Ishikawa (cell line): ENCODE measurements at regions not wholly inside any gene's neighbourhood (a gene's known extent, or its start where the extent isn't known, plus 50 kb on each side); places are given as distances from the start of the nearest gene placed in this dataset.

Source experiments
- CEBPB ChIP-seq: IDR thresholded peaks from 2 replicates; pipeline ENCODE4 v1.6.1; 2012
- CREB1 ChIP-seq: IDR thresholded peaks from 2 replicates; pipeline ENCODE4 v1.6.1; 2012; ENCODE audit warnings: low read depth
- EGR1 ChIP-seq: IDR thresholded peaks from 2 replicates; pipeline ENCODE4 v1.6.1; 2012
- EP300 ChIP-seq: IDR thresholded peaks from 2 replicates; pipeline ENCODE4 v1.6.1; 2012; ENCODE audit warnings: borderline replicate concordance
- FOXM1 ChIP-seq: IDR thresholded peaks from 2 replicates; pipeline ENCODE4 v1.6.1; 2012; ENCODE audit warnings: low read depth, borderline replicate concordance
- NFIC ChIP-seq: IDR thresholded peaks from 2 replicates; pipeline ENCODE4 v1.6.1; 2012
- RAD21 ChIP-seq: IDR thresholded peaks from 2 replicates; pipeline ENCODE4 v1.6.1; 2012; ENCODE audit warnings: low read depth
- TAF1 ChIP-seq: IDR thresholded peaks from 2 replicates; pipeline ENCODE4 v1.6.1; 2012; ENCODE audit warnings: low read depth, mild to moderate bottlenecking
- TCF12 ChIP-seq: IDR thresholded peaks from 2 replicates; pipeline ENCODE4 v1.6.1; 2012; ENCODE audit warnings: low read depth
- TEAD4 ChIP-seq: IDR thresholded peaks from 2 replicates; pipeline ENCODE4 v1.6.1; 2012
- YY1 ChIP-seq: IDR thresholded peaks from 2 replicates; pipeline ENCODE4 v1.6.1; 2012; ENCODE audit warnings: low read depth
- ZBTB7A ChIP-seq: IDR thresholded peaks from 2 replicates; pipeline ENCODE4 v1.6.1; 2012; ENCODE audit warnings: low read depth
- TF ChIP-seq, protein P1 (sequence below): IDR thresholded peaks from 2 replicates; pipeline ENCODE4 v1.6.1; 2012
- TF ChIP-seq, protein P2 (sequence below): IDR thresholded peaks from 2 replicates; pipeline ENCODE4 v1.6.1; 2012
- TF ChIP-seq, protein P3 (sequence below): IDR thresholded peaks from 2 replicates; pipeline ENCODE4 v1.6.1; 2012; ENCODE audit warnings: low read depth, mild to moderate bottlenecking

DNA sequence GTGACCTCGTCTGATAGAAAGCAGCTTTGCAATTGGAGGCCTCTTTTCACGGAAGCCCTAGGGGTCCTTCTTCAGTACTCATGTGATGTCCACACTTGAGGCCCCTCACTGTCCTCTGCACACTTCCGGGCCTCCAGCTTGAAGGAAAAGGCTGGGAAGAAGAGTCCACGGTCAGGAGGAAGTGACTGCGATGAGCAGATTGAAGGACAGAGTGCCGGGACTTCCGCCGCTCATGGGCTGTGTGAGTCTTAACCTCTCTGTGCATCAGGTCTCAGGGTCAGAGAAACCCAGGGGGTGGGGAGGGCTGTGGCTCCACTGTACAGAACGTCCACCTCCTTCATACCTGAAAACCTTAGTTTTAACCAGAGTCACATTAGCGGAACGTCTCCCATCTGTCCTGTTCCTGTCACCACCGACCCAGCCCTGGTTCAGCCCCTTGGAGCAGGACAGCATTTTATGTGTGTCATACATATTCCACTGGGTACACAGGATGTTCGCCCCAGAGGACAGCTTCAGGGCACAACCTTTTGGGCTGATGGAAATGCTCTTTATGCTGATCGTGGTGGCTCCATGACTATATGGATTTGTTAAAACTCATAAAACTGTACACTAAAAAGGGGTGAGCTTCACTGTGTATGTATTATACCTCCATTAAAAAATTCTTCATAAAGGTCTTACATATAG is 51.0 kb upstream of the SORCS2 start:
- no peak for TF ChIP-seq EGR1
- TF ChIP-seq, protein P1, sequence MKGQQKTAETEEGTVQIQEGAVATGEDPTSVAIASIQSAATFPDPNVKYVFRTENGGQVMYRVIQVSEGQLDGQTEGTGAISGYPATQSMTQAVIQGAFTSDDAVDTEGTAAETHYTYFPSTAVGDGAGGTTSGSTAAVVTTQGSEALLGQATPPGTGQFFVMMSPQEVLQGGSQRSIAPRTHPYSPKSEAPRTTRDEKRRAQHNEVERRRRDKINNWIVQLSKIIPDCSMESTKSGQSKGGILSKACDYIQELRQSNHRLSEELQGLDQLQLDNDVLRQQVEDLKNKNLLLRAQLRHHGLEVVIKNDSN: no peak
- no peak for TF ChIP-seq TAF1
- TF ChIP-seq, protein P2, sequence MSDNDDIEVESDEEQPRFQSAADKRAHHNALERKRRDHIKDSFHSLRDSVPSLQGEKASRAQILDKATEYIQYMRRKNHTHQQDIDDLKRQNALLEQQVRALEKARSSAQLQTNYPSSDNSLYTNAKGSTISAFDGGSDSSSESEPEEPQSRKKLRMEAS: no peak
- no peak for TF ChIP-seq FOXM1
- TF ChIP-seq EP300: no peak
- no peak for TF ChIP-seq TEAD4
- no peak for TF ChIP-seq NFIC
- TF ChIP-seq CREB1: no peak
- TF ChIP-seq TCF12: no peak
- TF ChIP-seq, protein P3, sequence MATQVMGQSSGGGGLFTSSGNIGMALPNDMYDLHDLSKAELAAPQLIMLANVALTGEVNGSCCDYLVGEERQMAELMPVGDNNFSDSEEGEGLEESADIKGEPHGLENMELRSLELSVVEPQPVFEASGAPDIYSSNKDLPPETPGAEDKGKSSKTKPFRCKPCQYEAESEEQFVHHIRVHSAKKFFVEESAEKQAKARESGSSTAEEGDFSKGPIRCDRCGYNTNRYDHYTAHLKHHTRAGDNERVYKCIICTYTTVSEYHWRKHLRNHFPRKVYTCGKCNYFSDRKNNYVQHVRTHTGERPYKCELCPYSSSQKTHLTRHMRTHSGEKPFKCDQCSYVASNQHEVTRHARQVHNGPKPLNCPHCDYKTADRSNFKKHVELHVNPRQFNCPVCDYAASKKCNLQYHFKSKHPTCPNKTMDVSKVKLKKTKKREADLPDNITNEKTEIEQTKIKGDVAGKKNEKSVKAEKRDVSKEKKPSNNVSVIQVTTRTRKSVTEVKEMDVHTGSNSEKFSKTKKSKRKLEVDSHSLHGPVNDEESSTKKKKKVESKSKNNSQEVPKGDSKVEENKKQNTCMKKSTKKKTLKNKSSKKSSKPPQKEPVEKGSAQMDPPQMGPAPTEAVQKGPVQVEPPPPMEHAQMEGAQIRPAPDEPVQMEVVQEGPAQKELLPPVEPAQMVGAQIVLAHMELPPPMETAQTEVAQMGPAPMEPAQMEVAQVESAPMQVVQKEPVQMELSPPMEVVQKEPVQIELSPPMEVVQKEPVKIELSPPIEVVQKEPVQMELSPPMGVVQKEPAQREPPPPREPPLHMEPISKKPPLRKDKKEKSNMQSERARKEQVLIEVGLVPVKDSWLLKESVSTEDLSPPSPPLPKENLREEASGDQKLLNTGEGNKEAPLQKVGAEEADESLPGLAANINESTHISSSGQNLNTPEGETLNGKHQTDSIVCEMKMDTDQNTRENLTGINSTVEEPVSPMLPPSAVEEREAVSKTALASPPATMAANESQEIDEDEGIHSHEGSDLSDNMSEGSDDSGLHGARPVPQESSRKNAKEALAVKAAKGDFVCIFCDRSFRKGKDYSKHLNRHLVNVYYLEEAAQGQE: no peak
- no peak for TF ChIP-seq CEBPB

DNA sequence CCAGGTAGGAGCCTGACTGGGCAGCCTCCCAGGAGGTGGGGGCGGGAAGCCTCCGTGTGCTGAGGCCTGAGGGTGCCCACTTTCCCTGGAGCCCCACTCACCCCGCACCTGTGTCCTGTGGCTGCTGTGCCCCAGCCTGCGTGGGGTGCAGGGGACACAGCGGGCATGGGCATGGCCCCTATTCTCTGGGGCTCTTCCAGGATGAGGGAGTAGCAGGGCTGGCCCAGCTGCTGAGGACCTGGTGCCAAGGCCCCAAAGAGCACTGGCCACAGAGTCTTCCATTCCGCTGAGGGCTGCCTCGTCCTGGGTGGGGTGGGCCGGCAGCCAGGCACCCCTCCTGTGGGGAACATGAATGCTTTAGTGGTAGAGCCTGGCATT is 51.7 kb upstream of the SORCS2 start:
- TF ChIP-seq CREB1 (no peak), ZBTB7A (no peak), EP300 (no peak), TAF1 (no peak)
- TF ChIP-seq, protein P3: no peak

DNA sequence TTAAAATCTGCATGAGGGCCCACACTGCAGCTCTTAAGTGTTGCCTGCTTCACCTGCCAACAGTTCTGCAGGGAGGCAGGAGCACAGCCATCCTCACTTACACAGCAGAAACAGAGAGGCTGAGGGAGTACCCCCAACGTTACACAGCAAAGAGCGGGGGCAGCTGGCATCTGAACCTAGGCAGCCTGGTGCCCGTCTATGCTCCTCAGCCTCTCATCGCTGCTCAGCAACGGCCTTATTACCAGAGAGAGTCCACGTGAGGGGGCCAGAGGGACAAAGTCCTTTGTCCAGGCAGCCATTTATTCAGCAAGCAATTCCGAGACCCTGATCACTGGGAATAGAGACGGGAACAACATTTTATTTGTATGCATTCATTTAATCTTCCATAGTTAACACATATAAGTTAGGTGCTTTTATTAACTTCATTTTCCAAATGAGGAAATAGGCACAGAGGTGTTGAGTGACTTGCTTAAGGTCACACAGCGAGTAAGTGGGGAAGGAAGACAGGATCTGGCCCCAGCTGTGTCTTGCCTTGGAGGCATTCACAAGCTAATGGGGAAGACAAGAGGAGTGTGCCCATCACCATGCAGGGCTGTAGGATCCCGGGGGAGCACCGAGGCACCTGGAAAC is 52.2 kb upstream of the SORCS2 start:
- no peak for TF ChIP-seq NFIC
- TF ChIP-seq, protein P2: no peak
- TF ChIP-seq EGR1: no peak
- TF ChIP-seq CEBPB: no peak
- no peak for TF ChIP-seq TEAD4
- TF ChIP-seq EP300: no peak
- no peak for TF ChIP-seq FOXM1
- TF ChIP-seq RAD21: no peak
- no peak for TF ChIP-seq ZBTB7A
- no peak for TF ChIP-seq TCF12
- TF ChIP-seq CREB1: no peak

DNA sequence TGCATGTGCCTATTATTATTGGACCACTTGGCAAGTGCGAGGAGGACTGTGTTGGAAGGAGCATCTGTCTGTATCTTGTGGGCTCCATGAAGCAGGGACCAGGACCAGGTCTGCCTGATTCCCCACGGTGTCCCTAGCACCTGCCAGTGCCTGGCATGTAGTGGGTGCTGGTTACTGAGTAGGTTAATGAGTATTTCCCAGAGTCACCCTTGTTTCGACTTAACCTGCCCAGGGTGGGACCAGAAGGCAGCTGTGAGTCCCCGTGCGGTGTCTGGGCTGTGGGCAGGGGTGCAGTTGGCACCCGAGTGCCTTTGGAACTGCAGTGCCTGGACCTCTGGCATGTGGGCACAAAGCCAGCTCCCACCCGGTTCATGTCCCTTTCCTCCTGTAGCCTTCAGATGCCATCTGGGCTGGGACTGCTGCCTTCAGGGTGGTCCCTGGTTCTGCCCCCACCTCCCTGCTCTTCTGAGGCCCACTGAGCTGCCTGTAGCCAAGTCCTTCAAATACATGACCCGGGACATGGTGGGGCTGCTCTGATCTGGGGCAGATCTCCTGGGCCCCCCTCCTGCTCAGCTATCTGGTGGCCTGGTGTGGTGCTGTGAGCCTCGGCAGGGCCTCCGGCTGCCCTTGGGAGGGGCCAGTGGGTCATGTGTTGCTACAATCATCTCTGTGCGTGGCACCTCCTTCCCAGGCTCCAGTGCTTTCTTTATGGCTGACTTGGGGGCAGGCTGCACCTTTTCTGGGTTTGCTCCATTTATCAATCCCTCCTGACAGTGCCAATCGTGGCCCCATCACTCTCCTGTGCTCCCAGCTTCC is 53.0 kb upstream of the SORCS2 start:
- no peak for TF ChIP-seq YY1
- TF ChIP-seq ZBTB7A: no peak
- TF ChIP-seq, protein P2: no peak
- TF ChIP-seq TAF1: no peak
- no peak for TF ChIP-seq EGR1

DNA sequence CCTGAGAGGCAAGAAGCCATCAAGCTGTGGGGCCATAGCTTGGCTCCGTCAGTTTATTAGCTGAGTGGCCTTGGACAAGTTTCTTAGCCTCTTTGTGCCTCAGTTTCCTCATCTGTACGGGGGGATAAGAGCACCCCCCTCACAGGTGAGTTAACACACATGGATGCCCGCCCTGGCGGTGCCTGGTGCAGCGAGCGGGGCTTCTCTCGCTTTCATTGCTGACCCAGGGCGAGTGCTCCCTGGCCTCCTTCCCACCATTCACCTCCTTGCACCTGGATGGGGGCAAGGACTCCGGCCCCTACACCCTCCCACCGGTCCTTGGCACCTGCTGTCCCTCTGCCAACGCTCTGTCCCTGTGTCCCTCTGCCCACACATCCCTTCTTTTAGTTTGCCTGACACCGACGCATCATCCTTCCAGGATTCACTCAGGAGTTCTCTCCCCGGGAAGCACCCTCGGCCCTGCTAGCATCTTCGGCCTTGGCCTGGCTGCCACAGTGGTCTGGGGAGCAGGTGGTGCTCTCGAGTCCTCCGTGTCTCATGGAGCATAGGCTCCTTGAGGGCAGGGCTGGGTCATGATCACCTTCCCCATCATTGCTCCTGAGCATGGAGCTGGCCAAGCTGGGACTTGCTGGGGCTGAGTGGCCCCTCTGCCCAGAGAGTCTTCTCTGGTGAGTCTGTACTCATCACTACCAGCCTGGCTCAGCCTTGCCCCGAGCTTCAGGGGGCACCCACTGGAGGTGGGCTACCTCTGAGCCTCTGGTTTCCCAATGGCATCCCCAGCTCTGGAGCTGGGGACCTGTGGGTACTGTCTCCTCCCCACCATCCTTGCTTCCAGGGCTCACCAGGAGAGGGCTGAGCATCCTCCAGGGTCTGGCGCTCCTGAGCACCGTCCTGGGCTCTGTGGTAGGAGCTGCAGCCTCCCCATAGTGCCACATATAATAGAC is 53.8 kb upstream of the SORCS2 start:
- TF ChIP-seq TAF1 (no peak), CEBPB (no peak), TCF12 (no peak), CREB1 (no peak), FOXM1 (no peak), EGR1 (no peak), RAD21 (no peak), TEAD4 (no peak)
- TF ChIP-seq, protein P1: no peak
- TF ChIP-seq, protein P3: no peak
- TF ChIP-seq, protein P2: no peak
